Panc1 (cell line): ENCODE measurements at regions not wholly inside any gene's neighbourhood (a gene's known extent, or its start where the extent isn't known, plus 50 kb on each side); places are given as distances from the start of the nearest gene placed in this dataset.

Source experiments
- ATAC-seq: fragments of 200-7000 bp; cut with Tn5 transposase; 2 replicates; pipeline ENCODE4 v1.9.1; 2020; ENCODE audit warnings: mild to moderate bottlenecking, moderate library complexity
- BruUV-seq: library from RNA; stranded (reverse); fragments of 400-500 nt; replicated peaks from 2 replicates; lab custom pipeline; 2021; lab: Mats Ljungman, UMichigan
- CTCF ChIA-PET: fragments of 300-600 bp; sonication (Branson Sonifier 250); formaldehyde crosslinking; loops from one replicate; lab custom pipeline; 2022; ENCODE audit warnings: antibody characterized with exemption; lab: Charles Lee
- POLR2A ChIA-PET: fragments of 300-600 bp; sonication (Branson Sonifier 250); formaldehyde crosslinking; loops from one replicate; lab custom pipeline; 2022; ENCODE audit warnings: antibody characterized with exemption; lab: Charles Lee
- DNase-seq: peaks from one replicate; pipeline ENCODE4 v3.0.0-alpha.2; 2010; ENCODE audit warnings: low read depth, low spot score
- H3K27ac ChIP-seq: 2 replicates; pipeline ENCODE4 v1.5.1; 2011; ENCODE audit warnings: mild to moderate bottlenecking, low read length, inconsistent platforms
- H3K27me3 ChIP-seq: fragments of 200-500 bp; sonication (Bioruptor generic); 2 replicates; pipeline ENCODE4 v1.6.0; 2014; ENCODE audit warnings: low read length, inconsistent platforms; ENCODE audit not compliant: control insufficient read depth, insufficient read depth
- H3K36me3 ChIP-seq: fragments of 200-500 bp; sonication (Bioruptor generic); 2 replicates; pipeline ENCODE4 v1.5.1; 2014; ENCODE audit warnings: inconsistent platforms, mild to moderate bottlenecking, low read length, moderate library complexity; ENCODE audit not compliant: control insufficient read depth, insufficient read depth
- H3K4me1 ChIP-seq: 2 replicates; pipeline ENCODE4 v1.5.1; 2011; ENCODE audit warnings: inconsistent platforms, mild to moderate bottlenecking, low read length, moderate library complexity; ENCODE audit not compliant: control insufficient read depth, insufficient read depth
- H3K4me3 ChIP-seq, 2 experiments: 2 replicates each; pipeline ENCODE4 v1.5.1; 2011 to 2012; ENCODE audit warnings: low read depth in 2 of 2, low read length in 2 of 2, mild to moderate bottlenecking in 2 of 2, inconsistent platforms in 1 of 2, moderate library complexity in 1 of 2
- H3K9me3 ChIP-seq: fragments of 200-500 bp; sonication (Bioruptor generic); 2 replicates; pipeline ENCODE4 v1.5.1; 2014; ENCODE audit warnings: low read depth, mild to moderate bottlenecking, inconsistent platforms, low read length, moderate library complexity; ENCODE audit not compliant: control insufficient read depth, insufficient read depth
- CTCF ChIP-seq: fragments of 450-650 bp; IDR thresholded peaks from 2 replicates; pipeline ENCODE4 v1.5.1; 2017; ENCODE audit warnings: mild to moderate bottlenecking
- POLR2AphosphoS5 ChIP-seq: IDR thresholded peaks from 2 replicates; pipeline ENCODE4 v1.6.1; 2012; ENCODE audit warnings: mild to moderate bottlenecking, low read depth, low read length, moderate library complexity
- REST ChIP-seq, 2 experiments: IDR thresholded peaks; 2 replicates each; pipeline ENCODE4 v1.6.1; 2011 to 2012; ENCODE audit warnings: low read depth in 2 of 2, control low read depth in 1 of 2, low read length in 1 of 2, mild to moderate bottlenecking in 1 of 2, moderate library complexity in 1 of 2; ENCODE audit not compliant: insufficient read depth in 1 of 2
- SIN3A ChIP-seq: IDR thresholded peaks from 2 replicates; pipeline ENCODE4 v1.6.1; 2012; ENCODE audit warnings: low read depth, mild to moderate bottlenecking, low read length, moderate library complexity, borderline replicate concordance; ENCODE audit not compliant: insufficient read depth
- TCF7L2 ChIP-seq: IDR thresholded peaks from 2 replicates; pipeline ENCODE4 v1.6.1; 2011; ENCODE audit warnings: mild to moderate bottlenecking, low read depth, low read length, inconsistent platforms
- in situ Hi-C: cut with HindIII; loops from 2 replicates; pipeline ENCODE4 v1.10.0; 2016; ENCODE audit warnings: low sequenced_read_pairs, low pct_unique_long_range_greater_than_20kb
- intact Hi-C: fragments of 100-400 bp; cut with micrococcal nuclease; formaldehyde crosslinking; loops from one replicate; pipeline ENCODE4 v1.10.0; 2022; ENCODE audit not compliant: unreplicated experiment

- CTCF ChIA-PET, result no interaction called here
- DNase-seq, result no peak
- POLR2A ChIA-PET, result no interaction called here
- ATAC-seq, result no peak
- intact Hi-C loops, result no loop called here
- no peak for TF ChIP-seq REST (IDR thresholded peaks at IDR 0.05; ENCODE audit: insufficient read depth in 1 of 2, low read depth in 2 of 2, low read length in 1 of 2)
- no peak for TF ChIP-seq TCF7L2
- TF ChIP-seq CTCF, result no peak
- no peak for TF ChIP-seq SIN3A
- TF ChIP-seq POLR2AphosphoS5, result no peak
- no TSS peak for BruUV-seq
- no peak overlapping the region for H3K27ac ChIP-seq
- H3K9me3 ChIP-seq, result no peaks in the 10 kb centered on the region
- no peaks in the 10 kb centered on the region for H3K4me1 ChIP-seq
- in situ Hi-C loops, result no loop called here
- H3K36me3 ChIP-seq, result no peaks in the 10 kb centered on the region
- no peaks in the 10 kb centered on the region for H3K27me3 ChIP-seq
- no peak overlapping the region for H3K4me3 ChIP-seq
These were observed 483.6 kb downstream of the EPHA4 start for GRCh38 chr2:221088506-221088905.

- CTCF ChIA-PET, result no interaction called here
- H3K27ac ChIP-seq, result no peak overlapping the region
- no peaks in the 10 kb centered on the region for H3K4me1 ChIP-seq
- H3K36me3 ChIP-seq, result no peaks in the 10 kb centered on the region
- H3K9me3 ChIP-seq, result no peaks in the 10 kb centered on the region
- BruUV-seq, result no TSS peak
- no peaks in the 10 kb centered on the region for H3K27me3 ChIP-seq
- TF ChIP-seq POLR2AphosphoS5, result no peak
- no peak for TF ChIP-seq TCF7L2
- TF ChIP-seq SIN3A, result no peak
- no peak for TF ChIP-seq CTCF
- TF ChIP-seq REST (IDR thresholded peaks at IDR 0.05; ENCODE audit: insufficient read depth in 1 of 2, low read depth in 2 of 2, low read length in 1 of 2), result no peak
- POLR2A ChIA-PET, result no interaction called here
- in situ Hi-C loops (no loop called here), intact Hi-C loops (no loop called here)
- ATAC-seq, result no peak
- DNase-seq, result no peak
- H3K4me3 ChIP-seq, result no peak overlapping the region
These were observed 476.7 kb downstream of the EPHA4 start for GRCh38 chr2:221095356-221095755.
